ENCODE measurements at regions not wholly inside any gene's neighbourhood (a gene's known extent, or its start where the extent isn't known, plus 50 kb on each side); places are given as distances from the start of the nearest gene placed in this dataset.
A peak's percentile ranks its signal among the peaks of the same experiment; 100 is the strongest.
"Not testable (repeated sequence)": the region's sequence is repeated elsewhere in the genome, so short reads cannot be mapped to it uniquely, and the experiment has no call there.

DNA sequence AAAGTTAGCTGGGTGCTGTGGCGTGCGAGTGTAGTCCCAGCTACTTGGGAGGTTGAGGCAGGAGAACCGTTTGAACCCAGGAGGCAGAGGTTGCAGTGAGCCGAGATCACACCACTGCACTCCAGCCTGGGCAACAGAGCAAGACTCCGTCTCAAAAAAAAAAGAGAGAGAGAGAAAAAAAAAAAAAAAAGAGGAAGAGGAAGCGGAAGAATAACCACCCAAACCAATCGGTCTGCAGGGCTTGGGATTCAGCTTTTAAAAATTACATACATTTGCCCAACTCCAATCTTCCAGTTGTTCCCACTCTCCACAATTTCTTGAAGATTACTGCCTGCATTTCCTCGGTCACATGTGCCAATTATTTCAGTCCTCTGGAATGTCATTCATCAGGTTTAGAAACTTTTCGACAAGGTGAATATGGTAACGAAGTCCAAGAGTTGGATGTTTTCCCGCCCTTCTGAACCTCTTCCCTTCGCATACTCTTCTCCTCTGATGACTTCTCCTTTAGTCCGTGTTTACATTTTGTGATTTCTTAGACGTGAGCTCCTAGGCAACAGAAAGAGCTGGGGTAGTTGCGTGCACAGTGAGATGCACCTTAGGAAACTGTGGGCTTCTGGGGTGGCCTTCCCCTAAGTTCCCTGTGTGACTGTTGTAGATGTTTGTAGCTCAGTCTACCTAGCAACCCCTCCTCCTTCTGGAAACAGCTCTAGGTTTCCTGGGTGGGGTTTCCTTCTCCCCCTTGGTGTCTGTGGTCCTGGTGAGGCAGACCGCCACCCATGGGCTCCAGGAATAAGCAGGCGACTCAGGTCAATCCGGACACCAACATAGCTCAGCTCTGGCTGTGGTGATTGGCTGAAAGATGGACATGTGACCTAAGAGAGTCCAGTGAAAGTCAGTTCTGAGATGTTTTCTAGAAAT lies 63.0 kb upstream of the NCOA3 start:
- DNase-seq (ENCODE audit: low spot score) = peak; percentile 58
- intact Hi-C loops (cut with DNase I) = no loop called here

DNA sequence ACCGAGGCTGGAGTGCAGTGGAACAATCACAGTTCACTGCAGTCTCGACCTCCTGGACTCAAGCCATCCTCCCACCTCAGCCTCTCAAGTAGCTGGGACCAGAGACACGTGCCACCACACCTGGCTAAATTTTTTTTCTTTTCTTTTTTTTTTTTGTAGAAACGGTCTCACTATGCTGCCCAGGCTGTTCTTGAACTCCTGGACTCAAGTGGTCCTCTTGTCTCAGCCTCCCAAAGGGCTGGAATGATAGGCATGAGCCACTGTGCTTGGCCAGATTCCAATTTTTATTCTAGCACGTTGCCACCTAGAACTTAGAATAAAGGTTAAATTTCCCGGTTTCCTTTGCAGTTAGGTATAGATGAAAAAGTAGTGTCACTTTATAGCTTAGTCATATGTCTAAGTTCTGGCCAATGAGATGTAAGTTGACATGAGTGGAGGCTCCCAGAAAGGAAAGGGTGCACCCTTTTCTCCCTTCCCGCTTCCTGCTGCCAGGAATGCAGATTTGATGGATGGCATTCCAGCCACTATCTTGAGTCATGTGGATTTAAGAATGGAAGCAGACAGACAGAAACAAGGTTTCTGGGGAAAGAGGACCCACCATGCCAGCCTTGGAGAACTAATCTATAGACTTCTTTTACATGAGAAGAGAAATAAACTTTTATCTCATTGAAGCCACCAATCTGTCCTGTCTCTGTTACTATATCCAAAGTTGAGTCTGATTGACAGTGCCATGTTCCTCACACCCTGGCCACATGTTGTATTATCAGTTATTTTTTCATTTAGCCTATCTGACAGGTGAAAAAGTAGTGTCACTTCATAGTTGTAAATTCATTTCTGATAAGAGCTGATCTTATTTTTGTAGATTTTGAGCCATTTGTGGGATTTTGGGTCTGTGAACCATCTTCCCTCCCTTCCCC lies 60.6 kb upstream of the NCOA3 start:
- intact Hi-C loops (cut with DNase I) = loop anchor here in 1 of 2 donors (1.0 kb wide), 1 partner anchor 41 kb away; no protein-coding TSS in a partner anchor
- peak; percentile 9 for DNase-seq (ENCODE audit: low spot score)

DNA sequence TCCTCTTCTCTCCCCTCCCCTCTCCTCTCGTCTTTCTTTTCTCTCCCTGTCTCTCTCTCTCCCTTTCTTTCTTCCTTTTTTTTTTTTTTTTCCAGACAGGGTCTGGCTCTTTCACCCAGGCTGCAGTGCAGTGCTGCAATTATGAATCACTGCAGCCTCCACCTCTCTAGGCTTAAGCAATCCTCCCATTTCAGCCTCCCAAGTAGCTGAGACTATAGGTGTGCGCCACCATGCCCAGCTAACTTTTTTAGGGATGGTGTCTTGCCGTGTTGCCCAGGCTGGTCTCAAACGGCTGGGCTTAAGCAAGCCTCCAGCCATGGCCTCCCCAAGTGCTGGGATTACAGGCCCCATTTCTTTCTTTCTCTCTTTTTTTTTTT lies 59.9 kb upstream of the NCOA3 start:
- intact Hi-C loops (cut with DNase I) = loop anchor here in 1 of 2 donors (1.0 kb wide), 1 partner anchor 41 kb away; no protein-coding TSS in a partner anchor
- DNase-seq (ENCODE audit: low spot score) = peak; percentile 22

DNA sequence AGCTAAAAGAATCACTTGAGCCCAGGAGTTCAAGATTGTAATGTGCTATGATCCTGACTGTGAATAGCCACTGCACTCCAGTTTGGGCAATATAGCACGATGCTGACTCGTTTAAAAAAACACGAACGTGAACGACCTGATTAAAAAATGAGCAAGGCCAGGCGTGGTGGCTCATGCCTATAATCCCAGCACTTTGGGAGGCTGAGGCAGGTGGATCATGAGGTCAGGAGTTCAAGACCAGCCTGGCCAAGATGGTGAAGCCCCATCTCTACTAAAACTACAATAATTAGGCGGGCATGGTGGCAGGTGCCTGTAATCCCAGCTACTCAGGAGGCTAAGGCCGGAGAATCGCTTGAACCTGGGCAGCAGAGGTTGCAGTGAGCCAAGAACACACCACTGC lies 58.6 kb upstream of the NCOA3 start:
- intact Hi-C loops (cut with DNase I); DNase-seq (ENCODE audit: low spot score): not testable (repeated sequence)

DNA sequence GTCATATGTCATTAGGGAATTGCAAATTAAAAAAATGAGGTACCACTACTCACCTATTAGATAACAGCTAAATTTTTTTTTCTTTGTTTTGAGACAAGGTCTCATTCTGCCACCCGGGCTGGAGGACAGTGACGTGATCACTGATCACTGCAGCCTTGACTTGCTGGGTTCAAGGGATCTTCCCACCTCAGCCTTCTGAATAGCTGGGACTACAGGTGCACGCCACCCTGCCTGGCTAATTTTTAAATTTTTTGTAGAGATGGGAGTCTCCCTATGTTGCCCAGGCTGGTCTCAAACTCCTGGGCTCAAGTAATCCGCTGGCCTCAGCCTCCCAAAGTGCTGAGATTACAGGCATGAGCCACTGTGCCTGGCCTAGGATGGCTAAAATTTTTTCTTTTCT lies 57.1 kb upstream of the NCOA3 start:
- no peak for DNase-seq (ENCODE audit: low spot score)
- intact Hi-C loops (cut with DNase I) = no loop called here

DNA sequence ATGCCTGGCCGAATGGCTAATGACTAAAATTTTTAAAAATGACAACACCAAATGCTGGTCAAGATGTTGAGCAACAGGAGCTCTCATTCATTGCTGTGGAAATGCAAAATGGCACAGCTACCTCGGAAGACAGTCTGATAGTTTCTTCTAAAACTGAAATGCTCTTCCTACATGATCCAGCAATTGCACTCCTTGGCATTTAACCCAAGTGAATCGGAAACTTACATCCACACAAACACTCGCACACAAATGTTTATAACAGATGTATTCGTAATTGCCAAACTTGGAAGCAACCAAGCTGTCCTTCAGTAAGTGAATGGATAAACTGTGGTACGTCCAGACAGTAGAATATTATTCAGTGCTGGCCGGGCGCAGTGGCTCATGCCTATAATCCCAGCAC lies 56.4 kb upstream of the NCOA3 start:
- DNase-seq (ENCODE audit: low spot score) = no peak
- intact Hi-C loops (cut with DNase I) = no loop called here

- intact Hi-C loops (cut with DNase I) = not testable (repeated sequence)
- DNase-seq (ENCODE audit: low spot score) = peak; percentile 8
These were observed 54.1 kb upstream of the NCOA3 start for GRCh38 chr20:47447350-47448296.

DNA sequence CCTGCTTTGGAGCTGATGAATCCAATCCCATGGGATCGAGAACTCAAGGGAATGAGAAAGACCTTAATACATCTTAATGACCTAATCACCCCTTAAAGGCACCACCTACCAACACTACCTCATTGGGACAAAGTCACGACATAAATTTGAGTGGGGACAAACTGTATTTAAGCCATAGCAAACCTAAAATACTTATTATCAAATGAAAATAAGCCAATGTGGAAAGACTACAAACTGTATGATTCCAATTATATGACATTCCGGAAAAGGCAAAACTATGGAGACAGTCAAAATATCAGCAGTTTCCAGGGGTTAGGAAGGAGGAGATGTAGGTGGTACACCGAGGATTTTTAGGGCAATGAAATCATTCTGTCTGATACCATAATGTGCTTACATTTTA lies 53.3 kb upstream of the NCOA3 start:
- intact Hi-C loops (cut with DNase I) = no loop called here

GRCh38 chr20:47451602-47451904 lies 50.1 kb upstream of the NCOA3 start:
- DNase-seq (ENCODE audit: low spot score) = no peak
- intact Hi-C loops (cut with DNase I) = no loop called here

More for the DNA sequence above, 53.3 kb upstream of the NCOA3 start:
- DNase-seq (ENCODE audit: low spot score) = no peak
